GM18520 (cell line): ENCODE measurements at regions not wholly inside any gene's neighbourhood (a gene's known extent, or its start where the extent isn't known, plus 50 kb on each side); places are given as distances from the start of the nearest gene placed in this dataset.

Experiments used
- ATAC-seq: cut with Tn5 transposase; IDR thresholded peaks from one replicate; pipeline ENCODE4 v1.9.1; 2021; ENCODE audit not compliant: unreplicated experiment

DNA sequence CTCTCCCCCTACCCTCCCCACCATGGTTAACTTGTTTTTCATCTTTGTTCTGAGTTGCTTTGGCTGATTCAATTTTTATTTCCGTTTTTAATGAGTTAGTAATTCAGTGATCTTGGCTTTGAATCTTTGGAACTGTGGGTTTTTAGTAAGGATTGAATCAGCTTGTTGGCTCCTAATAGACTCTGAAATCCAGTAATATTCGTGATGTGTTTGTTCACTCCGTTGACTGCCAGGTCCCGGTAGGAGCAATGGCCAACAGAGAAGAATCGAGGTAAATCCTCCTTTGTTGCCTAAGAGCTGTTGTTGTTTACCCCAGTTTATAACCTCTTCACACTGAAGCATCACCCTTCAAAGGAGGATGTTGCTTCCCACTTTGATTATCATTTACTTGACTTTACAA is 92.7 kb downstream of the PCSK1 start:
- ATAC-seq: no peak

DNA sequence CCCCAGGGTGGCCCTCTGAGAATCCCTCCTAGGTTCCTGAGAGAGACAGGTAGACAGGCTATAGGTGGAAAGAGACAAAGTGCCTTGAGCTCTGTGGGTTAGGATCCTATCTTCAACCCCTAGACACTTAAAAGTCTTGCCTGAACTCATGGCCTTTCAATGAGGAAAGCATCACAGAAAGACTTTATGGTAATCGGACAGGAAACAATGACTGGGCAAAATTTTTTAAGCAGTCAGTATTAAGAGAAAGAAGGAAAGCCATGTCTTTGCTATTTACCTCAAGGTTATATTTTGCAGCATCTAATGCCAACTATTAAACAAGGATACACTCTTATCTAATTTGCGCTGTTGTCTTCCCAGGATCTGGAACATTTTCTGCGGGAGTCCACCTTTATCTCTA is 93.2 kb downstream of the PCSK1 start:
- no peak for ATAC-seq

DNA sequence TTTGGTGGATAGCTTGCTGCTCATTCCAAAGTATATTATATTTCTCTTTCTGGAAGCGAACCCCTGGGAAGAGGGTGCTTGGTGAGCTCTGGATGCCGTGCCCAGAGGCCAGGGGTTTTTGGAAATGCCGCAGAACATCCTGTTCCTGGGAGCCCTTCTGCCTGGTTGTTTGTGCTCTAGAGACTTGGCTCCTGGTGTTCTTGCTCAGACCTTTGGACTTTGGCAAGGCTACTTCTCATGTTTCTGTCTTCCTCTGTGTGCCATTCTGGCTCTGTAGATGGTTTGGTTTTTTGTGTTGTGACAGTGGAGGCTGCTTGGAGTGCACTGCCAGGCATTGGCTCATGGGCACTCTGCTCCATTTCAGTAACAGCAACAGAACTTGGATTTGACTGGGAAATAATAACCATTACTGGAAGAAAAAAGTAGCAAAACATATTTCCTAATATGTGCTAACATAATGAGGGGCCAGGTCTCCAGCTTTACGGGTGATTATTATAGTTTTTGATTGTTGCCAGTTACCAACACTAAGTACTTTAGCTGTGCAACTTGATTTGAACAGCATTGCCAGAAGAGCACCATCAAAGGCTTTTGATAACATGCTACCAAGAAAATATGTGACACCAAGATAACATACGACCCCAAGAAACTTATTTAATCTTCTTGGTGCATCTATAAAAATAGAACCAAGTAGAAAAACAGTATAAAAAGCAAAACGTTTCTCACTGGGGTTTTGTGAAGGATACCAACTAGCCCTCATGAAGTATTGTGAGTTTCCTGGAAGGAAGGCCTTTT is 94.2 kb downstream of the PCSK1 start:
- no peak for ATAC-seq

DNA sequence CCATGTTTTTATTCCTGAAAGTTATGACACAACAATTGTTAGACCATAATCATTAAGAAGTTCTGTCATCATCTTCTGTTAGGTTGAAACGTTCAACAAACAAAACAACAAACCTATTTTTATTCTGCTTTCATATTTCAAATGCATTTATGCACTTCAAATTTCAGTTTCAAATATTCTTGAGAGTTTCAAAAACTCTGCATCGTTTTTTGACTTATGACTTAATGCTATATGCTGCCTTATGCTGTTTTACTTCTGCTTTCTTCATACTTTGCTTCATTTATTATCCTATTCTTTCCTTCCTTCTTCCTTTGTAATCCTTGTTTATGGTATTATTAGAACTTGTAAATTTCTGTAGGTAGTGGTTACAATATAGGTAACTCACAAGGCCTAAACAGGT is 95.0 kb downstream of the PCSK1 start:
- peak; percentile 42 for ATAC-seq

DNA sequence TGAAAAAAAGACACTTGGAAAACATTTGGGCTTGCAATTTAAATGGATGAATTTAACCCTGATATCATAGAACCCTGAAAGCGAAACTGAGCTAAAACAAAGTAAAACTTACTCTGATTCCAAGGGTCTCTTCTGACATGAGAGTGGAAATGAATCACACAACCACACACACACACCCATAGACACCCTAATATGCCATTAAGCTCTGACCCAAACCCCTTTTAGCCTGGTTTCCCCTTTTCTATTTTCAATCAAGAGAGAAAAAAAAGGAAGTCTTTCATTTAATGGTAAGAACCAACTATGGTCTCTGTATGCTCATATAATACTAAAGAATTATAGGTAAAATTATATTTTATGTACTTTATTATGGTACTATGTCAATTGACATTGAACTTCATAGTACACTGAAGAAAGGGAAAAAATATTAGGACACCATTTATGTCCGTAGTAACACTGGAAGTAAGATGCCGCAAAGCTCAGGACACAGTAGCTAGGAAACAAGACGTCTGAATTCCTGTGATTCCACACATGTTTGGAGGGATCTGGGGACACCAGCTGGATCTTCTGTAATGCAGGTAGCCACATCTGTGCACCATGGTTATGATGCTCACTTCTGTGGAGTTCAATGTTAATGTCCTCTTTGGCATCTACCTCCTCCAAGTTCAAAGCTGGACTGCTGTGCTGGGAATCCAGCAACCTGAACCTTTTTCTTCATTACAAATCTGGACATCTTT is 95.8 kb downstream of the PCSK1 start:
- ATAC-seq: no peak

DNA sequence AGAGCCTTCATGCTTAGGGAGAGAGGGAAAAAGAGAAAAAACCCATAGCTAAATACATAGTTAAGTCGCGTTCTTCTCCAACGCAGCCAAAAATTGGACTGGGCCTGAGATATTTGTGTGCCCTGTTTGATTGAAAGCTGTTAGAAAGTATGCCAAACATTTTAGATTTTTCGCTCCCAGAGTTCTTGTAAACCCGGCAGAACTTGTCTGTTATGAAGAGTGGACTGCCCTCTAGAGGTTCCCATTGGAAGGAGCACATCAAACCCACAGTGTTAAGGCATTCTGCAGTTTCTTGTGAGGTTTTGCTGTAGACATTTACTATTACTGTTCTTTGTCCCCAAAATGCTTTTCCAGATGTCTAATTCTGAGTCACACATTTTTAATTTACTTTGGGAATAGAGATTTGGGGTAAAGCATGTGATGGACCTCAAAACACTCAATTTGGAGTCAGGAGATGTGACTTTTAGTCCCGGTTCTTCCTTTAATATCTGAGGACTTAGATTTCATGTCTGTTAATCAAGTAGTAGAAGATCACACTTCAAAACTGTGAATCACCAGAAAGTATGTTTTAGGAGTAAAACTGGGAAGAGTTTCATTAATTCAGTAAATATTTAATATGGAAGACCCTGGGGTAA is 96.6 kb downstream of the PCSK1 start:
- peak; percentile 35 for ATAC-seq

DNA sequence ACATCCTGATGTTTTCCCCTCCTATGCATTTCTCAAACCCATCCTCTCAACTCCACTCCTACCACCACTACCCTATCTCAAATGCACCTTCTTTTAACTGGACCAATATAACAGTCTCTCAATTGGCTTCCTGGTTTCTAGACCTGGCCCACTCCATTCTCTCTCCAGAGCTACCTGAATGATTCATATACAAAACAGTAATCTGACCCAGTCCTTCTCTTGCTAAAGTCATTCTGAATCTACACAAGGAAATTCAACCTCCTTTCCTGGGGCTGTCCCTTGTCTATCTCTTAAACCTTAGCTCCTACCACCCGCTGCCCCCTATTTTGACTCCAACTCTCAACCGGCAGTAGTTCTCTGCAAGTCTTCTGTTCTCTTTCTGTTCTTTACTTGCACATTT is 97.2 kb downstream of the PCSK1 start:
- ATAC-seq: no peak

DNA sequence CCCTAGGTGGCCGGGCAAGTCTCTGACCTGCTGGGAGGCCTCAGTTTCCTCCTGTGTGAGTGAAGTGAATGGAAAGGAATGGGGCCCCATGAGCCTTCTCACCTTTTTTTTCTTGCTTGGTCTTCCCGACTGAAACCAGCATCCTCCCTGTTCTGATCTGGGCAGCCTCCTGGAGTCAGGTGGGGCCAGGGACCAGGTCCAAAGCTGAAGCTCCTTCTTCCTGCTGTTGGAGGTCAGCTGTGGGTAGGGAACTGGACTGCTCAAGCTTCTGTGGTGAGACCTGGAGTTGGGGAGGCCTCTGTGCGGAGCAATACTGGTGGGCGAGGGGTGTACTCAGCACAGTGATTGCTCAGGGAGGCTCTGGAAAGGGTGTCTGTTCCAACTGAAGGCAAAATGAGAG is 99.7 kb downstream of the PCSK1 start:
- ATAC-seq: no peak

DNA sequence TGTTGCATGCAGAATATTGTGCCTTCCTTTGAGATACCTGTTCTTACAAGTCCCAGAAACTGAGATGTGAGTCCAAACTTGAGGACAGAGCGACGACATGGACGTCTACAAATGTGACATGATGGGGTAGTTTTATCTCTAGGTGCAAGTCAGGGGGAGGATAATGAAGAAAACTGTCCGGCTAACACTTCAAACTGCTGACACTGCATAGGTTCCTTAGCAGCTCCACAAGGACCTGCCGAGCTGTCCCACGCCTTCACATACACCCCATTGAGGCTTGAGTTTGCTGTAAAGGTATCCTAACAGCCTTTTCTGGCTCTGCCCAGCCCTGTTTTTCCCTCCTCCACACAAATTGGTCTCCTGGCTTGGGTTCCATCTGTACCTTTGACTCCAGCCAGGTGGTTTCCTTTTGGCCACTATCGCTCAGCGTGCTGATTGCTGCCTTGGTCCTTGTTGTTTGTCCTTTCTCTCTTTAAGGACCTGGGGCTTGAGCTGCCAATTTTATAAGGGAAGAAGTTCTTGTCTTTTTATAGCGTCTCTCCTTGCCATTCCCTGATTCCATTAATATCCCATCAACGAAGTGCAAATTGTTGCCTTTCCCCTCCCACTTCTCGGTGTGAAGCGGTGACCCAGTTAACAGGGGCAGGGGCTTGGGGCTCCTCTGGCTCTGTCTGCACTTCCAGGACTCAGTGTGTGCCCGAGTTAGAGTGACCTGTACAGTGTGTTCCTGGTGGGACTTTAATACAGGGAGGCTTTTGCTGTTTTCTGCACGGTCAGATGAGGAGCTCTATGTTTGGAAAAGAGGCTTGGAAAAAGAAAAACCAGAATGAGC is 100.3 kb downstream of the PCSK1 start:
- no peak for ATAC-seq

DNA sequence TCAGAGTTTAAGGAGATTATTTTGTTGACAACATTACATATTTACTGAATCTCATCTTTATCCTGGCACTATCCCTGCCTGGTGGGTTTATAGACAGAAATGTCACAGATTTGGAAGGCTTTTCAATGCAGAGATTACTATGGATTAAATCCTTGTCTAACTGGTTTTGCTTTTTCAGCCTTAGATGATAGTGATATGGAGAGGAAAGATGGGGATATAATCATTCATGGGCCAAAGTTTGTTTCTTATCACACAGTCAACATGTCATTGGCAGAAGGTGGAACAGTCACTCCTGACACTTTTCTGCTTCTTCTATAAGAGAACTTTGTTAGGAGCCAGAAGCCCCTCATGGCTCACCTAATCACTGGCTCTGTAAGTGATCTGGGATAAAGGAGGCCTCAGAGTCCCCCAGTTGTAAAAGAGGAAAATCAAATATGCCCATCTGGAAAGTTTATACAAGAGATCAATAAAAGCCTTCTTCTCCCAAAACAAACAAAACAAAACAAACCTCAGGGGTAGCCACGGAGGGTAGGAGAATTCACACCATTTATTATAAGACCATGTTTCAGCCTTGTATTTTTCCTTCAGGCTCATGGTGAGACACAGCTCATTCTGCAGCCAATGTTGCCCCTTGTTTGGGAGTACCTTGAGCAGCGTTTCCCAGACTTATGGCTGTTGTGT is 101.2 kb downstream of the PCSK1 start:
- no peak for ATAC-seq

DNA sequence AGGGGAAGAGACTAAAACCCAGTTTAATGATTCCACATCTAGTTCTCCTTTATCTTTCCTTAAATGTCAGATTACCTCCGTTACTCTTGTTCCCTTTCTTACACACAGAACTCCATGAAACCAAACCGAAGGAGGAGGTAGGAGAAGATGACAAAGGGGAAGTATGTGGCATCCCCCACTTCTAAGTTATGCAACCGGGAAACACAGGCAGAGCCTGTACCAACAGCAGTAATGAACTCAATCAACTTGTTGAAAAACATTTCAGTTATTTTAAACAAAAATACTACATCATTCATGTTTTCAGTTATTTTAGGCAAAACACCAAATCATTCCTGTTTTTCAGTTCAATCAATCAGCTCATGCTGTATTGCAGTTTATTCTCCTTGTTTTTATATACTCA is 101.8 kb downstream of the PCSK1 start:
- ATAC-seq: no peak

DNA sequence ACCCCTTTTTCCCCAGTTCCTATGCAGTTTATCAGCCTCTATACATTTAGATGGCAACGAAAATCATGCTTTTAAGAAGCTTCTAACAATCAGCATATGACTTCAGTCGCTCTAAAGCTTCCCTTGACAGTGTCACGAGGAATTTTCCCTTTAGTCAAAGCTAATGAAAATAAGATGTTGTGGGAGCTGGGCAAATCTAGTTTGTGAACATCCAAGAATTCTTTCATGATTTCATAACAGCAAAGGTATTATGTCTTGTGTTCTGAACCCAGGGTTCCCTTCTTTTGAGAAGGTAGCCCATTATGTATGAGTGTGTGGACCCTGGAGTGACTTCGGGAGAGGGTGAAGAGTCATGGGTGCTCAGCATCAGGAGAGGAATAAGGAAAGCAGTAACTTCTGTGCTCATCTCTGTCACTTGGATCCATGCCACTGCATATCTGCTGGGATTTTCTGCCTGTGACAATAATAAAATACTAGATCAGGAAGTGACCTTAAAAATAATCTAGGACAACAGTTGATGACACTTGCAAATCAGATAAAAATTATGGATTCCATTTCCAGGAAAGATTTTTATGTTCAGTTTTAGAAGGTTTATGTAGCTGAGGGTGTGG is 102.4 kb downstream of the PCSK1 start:
- no peak for ATAC-seq

DNA sequence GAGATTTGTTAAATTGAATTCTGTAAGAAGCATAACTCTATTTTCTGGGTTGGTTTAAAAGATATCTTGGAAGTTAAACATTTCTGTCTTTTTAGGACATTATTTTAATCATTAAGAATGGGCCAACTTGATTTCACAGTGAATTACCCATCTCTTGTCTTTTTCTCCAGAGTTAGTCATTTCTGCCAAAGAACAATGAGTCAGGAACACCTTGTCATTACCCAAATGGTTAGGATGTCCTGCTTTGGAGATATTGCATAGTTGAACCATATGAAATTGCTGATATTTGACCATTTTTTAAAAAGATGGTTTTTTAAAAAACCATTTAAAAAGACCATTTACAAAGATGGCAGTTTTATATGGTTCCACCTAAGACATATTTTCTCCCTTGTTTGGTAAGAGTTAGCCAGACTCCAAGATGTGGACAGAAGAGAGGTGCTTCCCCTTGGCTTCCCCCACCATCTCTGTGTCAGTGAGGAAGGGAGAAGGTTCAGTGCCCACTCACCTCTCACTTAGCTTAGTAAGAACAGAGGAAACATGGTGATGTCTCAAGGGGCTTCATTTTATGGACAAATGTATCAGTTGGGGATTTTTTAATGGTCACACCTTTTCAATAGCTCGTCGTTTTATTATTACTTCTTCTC is 103.0 kb downstream of the PCSK1 start:
- ATAC-seq: no peak

DNA sequence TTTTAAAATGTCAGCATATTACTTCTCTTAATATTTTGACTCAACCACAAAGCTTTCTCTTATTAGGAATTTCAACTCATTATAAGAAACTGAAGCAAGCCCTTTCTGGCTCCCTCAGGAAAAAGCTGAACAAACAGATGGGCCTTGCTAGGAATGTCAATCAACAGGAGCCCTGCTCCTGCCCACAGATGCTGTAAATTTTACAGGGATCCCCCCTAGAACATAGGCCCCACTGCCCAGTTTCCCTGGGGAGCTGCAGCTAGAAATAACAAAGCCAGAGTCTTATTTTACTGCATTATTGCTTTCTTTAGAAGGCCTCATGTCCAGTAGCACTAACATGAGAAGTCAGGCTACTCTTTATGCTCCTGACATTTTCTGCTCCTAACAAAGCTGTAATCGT is 103.8 kb downstream of the PCSK1 start:
- ATAC-seq: no peak

DNA sequence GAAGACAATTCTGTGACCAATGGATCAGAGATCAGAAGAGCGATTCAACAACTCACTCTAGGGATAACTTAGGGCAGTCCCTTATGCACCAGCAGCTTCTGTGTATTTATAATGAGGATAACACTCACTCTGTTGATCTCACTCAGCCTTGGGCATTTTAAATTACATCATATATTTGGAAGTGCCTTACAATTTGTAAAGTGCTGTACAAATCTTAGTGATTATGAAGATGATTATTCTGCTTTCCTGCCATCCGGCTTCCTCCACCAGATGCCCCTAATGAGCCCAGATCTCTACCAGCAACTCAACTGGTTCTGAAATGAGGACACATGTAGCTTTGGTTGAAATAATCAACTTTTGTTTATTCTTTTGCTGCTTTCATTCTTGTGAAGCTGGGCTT is 105.3 kb downstream of the PCSK1 start:
- ATAC-seq: no peak

DNA sequence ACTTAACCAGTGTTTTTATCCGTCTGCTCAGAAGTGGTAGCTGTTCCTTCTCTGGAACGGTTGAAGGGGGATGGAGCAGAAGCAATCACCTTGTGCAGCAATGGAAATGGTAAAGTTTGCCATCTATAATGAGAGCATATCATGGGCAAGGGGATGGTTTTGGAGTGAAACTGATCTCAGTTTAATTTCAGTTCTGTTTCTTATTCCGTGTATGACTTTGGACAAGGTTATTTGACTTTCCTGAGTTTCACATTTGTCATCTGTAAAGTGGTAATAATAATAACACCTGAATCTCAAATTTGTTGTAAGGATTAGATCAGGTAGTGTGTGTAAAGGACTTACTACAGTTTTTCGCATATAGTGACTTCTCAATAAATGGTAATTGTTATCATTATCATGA is 106.1 kb downstream of the PCSK1 start:
- ATAC-seq: peak; percentile 86

DNA sequence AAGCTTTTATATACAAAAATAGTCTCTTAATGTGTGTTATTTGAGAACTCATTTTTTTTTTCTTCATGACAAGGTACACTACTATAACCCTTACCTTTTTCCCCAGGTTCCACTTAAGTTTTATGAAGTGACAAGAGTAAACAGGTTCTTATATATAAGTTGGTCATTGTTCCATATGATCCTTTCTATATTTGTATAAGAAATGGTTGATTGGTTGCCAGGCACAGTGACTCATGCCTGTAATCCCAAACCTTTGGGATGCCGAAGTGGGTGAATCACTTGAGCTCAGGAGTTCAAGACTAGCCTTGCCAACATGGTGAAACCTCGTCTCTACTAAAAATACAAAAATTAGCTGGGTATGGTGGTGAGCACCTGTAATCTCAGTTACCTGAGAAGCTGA is 108.3 kb downstream of the PCSK1 start:
- no peak for ATAC-seq

DNA sequence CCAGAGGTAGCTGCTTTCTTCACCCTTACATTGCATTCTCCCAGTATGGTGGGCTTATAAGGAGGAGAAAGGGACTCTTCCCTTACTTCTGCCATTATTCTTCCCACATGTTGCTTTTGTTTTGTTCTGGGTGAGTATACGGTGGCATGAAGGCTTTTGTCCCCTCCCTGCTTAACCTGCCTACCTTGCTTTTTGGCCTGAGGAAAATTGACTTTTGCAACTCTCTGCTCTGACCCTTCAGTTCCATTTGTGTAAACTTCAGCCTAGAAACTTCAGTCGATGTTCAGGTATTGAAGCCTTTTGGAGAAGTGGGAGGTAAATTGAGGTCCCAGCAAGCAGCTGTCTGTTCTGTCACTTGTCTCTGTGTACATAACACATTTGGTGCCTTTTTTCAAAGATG is 110.2 kb downstream of the PCSK1 start:
- ATAC-seq: no peak

DNA sequence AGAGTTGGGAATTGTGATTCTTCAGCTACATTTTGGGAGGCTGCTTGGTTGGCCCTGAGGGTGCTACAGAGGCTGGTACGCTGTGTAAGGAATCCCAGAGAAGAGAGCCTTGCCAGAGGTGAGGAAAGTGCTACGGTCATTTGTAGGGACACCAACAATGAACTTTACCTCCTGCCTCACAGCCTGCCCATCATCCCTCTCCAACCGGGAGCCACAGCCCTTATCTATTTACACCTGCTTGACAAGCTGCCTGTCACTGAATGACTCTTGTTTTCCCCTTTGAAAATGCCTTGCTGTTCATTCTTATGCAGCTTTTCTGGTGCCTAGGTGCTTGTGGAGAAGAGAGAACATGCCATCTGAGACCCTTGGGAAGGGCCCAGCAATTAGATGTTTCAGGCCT is 110.8 kb downstream of the PCSK1 start:
- no peak for ATAC-seq

DNA sequence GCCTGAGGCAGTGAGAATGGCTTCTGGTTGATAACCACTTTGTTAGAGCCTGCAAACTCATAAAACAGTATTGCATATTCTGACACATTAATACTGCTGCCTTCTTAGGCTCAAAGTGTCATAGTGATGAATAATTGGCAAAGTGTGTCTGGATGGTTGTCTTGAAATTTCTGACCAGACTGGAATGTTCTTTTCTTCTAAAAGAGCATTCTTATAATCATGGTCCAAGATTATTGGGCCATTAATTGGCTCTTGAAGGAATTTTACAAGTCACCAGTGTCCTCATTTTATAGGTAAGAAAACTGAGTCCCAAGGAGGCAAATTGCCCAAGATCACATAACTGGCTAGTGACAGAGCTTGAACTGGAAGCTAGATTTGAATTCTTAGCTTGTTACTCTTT is 111.7 kb downstream of the PCSK1 start:
- no peak for ATAC-seq
